ENCODE measurements at regions not wholly inside any gene's neighbourhood (a gene's known extent, or its start where the extent isn't known, plus 50 kb on each side); places are given as distances from the start of the nearest gene placed in this dataset.
"Not testable (repeated sequence)": the region's sequence is repeated elsewhere in the genome, so short reads cannot be mapped to it uniquely, and the experiment has no call there.

DNA sequence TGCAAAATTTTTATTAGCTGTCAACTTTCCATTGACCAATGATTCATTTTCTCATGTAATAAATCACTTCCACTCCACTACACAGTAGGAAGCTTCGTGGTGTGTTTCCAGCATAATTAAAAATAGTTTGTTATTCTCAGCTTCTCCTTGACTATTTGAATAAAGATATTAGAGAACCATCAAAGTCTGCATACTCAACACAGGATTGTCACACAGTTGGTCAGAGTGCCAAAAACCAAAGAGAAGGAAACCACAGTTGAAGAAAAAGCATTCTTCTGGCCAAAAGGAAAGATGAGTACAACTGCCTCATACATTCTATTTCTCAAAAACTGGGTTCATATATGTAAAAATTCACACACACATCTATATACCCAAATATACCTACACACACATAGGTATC is 455.1 kb upstream of the HSF2 start:
- no peak for FAIRE-seq

DNA sequence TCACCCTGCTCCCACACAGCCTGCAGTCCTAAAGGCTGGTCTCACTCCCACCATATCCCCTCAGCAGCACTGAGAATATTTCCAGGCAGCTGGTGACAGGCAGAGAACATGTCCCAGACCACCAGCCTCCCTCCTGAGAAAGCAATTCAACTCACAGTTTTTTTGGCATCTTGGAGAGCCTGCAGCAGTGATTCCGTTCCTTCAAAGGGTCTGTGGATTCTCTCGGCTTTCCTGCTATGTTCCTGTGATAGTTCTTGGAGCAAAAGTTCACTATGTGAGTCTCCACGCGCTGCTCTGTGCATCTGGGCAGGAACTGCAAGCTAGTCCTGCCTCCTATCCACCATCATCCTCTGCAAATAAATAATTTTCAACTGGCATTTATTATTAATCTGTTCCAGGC is 448.3 kb upstream of the HSF2 start:
- FAIRE-seq = no peak

DNA sequence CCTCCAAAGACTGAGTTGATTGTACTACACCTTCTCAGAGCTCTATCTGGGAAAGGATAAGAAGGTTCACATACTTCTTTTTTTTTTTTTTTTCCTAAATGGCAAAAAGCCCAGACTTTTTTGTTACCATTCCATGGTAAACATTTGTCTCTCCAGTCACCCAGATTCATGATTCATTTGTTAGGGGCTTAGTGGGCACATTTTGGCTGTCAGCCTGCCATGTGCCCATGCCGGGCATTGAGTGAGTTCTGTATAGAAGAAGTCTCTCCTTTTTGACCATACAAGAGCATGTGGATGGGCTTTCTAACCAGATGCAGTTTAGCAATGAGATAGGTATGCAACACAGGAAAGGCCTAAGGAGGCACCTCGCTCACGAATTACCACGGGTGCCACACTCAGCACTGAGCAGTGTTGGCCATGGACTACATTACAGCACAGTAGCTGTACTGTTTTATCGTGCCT is 447.5 kb upstream of the HSF2 start:
- no peak for FAIRE-seq

DNA sequence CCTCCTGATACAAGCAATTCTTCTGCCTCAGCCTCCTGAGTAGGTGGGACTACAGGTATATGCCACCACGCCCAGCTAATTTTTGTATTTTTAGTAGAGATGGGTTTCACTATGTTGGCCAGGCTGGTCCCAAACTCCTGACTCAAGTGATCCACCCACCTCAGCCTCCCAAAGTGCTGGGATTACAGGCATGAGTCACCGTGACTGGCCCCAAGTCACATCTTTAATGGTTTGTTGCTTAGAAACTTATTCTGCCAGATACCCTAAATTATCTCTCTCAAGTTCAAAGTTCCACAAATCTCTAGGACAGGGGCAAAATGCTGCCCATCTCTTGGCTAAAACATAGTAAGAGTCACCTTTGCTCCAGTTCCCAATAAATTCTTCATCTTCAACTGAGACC is 444.1 kb upstream of the HSF2 start:
- not testable (repeated sequence) for FAIRE-seq

DNA sequence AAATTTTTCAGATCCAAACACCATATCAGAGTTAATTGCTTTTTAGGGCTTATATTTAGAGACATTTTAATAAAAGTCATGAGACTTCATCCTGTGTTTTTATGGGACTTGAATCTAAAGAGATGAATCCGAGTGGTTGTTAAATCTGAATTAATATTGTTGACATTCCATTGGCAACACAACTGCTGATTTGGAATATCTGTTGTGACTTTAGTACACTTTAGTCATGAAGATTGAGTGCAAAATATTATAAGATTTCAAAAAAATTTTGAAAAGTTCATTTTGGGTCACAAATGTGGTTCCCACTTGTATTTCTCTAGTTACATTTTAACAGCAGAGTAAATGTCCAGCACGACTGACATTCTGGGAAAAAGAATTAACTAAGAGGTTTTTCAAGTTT is 442.7 kb upstream of the HSF2 start:
- FAIRE-seq = no peak

DNA sequence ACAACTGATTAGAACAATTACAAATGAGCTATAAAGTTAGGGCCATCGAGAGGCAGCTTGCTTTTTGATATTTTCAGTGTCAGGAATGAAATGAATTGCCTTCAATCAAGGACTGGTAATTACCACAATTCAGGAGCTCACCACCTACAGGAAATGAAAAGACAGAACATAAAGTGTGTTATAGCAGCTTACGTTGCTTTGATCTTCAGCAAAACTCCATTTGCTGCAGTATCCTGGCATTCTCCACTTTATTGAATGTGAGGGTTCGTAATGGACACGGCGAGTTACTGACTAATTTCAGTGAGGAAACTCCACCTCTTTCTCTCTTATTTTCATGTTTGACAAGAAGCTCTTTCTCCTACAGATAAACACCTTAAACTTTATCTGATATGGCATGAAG is 440.0 kb upstream of the HSF2 start:
- FAIRE-seq = no peak

DNA sequence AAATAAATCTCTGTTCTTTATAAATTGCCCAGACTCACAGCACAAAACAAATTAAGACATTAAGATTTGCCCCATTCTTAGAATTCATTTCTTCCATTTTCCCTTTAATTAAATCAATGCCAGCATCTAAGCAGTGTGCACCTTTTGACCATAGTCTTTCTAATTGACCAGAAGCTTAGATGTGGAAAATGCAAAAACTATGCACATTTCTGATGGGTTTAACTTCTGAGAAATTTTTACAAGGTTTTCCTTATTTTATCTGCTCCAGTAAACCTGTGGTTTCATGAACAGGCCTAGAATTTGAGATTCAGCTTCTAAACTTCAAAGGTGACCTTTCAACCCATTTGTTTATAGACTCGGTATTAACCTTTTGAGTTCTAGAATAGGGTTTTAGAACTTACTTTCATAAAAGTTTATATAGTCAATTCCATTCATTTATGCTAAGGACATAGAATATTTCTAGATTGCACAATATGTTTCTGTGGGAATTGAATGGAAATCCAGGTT is 437.8 kb upstream of the HSF2 start:
- FAIRE-seq = no peak

DNA sequence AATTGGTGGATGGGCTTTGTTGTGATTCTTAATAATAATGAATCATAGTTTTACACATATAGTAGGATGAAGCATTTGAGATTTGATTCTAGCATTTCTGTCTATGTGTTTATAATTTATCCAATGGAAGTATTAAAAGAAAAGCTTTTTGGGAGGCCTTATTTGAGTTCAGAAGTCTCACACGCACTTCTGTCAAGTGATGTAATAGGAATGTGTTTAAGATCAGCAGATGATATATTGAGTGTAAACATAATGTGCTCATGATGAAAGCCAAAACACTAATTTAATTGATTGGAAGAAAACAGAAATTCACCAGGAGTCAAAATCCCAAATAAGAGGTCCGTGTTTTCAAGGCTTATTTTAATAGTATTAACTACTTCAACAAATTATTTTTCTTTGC is 435.6 kb upstream of the HSF2 start:
- no peak for FAIRE-seq

DNA sequence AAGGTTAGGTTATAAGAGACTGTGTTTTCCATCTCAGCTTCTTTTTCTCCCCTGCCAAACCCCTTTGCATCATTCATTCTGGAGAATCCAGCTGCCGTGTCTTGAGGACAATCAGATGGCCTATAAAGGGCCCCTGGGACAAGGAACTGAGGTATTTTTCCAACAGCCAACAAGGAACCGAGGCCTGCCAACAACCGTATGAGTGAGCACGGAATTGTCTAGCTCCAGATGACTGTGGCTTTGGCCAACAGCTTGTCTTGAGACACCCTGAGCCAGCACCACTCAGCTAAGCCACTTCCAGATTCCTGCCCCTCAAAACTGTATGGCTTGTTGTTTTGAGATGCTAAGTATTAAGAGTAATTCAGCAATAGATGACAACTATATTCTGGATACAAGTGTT is 433.7 kb upstream of the HSF2 start:
- no peak for FAIRE-seq

DNA sequence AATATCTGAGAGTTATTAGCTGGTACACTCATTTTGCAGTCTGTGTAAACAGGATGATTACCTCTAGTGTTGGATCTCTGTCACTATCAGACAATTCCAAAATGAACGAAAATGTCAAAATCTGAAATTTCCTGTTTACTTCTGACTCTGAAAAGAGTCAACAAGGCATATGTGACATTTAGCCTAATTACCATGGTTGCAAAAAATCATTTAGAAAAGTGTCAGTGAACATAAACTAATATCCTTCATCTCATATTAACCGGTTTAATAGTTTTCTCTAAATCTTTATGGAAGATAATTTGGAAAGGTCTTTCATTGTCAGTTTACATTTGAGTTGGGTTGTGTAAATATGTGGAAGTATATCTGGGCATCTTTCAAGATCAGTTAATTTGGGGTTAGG is 431.8 kb upstream of the HSF2 start:
- FAIRE-seq = no peak

DNA sequence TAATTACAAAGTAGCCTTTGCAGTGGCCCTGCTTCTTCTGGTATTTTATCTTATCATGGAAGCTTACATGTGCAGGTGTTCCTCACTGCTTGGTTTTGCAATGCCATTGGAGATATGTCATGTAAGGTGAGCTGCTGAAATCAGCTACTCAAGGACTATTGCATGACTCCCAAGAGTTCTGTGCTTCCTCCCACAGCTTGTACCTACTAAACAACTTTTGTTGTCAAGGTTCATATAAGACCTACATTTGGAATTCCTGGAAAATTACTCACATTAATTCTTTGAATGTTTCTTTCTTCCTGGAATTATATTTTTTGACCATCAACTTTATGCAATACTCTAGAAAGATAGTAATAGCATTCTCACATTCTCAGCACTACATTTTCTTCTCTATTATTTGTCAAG is 427.5 kb upstream of the HSF2 start:
- FAIRE-seq = no peak

DNA sequence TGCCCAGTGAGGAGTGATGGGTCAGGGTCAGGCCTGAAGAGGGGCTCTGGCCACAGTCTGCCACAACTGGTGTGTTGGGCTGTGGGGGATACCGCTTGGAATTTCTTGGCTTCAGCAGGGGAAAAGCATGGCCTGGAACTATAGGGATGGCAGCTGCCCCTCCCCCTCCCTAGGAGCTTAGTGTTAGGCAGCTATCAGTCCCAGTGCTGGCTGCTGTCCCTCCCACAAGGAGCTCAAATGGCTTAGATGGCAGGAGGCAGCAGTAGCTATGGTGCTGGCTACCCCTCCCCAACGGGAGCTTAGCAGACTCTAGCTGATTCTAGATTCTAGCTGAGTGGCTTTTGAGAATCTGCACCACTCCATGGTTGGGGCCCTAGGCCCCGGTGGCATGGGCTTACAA is 414.5 kb upstream of the HSF2 start:
- FAIRE-seq = no peak

DNA sequence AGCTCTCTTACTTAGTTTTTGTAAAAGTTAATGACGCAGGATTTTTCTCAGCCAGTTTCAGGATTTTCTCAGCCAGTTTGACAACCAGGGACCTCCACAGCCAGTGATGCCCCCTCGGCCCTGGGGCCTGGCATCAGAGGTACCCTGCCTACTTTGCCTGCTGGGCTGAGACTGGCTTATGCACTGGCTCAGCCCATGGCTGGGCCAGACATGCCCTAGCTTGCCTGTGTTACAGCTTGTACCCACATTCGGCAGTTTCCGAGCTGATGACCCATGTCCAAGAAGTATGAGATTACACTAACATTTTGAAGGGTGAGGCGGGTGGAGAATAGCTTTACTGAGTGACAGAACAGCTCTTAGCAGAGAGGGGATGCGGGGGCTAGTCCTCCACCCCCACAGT is 406.1 kb upstream of the HSF2 start:
- FAIRE-seq = no peak

DNA sequence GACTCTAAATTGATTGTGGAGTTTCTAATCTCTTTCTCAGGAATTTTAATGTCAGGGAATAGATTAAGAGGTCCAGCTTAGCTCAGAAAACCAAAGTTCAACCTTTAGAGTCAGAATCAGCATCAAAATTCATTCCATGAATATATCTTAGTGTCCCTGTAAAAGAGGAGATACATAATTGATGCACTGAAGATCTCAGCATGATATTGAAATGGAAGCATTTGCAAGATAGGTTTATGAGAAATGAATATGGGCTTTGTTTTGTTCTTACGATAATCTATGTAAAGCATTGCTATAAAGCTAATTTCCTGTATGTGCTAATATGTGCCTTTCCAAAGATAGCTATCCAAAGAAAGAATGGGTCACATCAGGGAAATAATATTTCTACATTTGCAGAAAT is 404.5 kb upstream of the HSF2 start:
- no peak for FAIRE-seq

DNA sequence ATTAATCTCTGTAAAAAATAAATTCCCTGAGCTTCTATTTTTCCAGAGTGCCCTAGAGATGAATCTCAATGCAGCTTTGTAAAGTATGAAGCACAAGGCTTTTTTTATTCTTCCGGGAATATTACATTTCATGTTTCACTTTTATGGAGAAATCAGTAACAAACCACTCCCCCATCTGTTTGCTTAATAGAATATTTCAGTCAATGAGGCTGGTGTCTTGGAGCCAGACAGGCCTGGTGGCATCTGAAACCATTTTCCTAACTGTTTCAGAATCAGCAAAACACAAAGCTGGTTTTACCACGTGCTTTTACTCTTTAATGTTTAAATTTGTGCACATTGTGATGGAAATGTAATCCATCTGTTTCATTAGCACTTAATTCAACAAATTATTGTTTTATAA is 400.8 kb upstream of the HSF2 start:
- no peak for FAIRE-seq

DNA sequence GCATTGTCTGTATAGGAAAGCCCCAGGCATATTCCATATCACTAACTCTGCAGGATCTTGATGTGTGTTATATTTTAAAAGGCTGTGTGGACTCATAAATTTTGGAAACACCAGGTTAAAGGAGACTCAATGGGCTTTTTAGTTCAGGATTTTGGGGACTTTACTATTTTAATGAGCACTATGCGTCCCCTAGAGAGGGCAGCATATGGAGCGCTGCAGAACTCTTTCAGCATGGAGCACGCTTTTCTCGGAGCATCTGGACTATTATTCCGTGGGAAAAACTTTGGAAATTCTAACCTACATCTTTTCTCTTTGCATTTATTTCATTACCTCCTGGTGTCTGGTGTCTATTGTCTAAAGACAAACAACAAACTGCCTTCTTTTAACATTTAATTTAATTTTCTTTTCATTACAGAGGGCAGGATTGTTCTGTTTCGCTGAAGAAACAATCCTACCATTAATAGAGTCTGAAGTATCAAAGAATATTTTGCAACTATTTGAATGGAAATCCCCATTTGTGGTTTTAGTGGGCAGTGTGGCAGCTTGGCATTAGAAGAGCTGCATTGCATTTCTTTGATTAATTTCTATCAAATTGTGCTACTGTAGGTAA is 399.9 kb upstream of the HSF2 start:
- no peak for FAIRE-seq

DNA sequence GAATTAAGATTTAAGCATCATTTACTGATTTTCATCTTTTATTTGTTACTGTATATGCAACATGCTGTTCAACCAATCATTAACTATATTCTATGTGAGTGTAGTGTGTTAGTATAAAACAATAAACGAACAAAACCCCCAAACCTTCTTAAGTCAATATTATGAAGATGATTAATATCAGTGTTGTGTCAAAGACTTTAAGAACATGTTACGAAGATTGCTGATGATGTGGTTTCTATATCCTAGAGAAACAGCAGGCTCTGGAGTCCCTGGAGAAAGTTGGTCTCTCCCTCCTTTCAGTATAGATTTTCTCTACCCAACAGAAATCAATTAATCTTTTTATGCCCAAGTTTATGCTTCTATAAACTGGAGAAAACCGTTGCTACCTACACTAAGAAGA is 393.8 kb upstream of the HSF2 start:
- FAIRE-seq = no peak

DNA sequence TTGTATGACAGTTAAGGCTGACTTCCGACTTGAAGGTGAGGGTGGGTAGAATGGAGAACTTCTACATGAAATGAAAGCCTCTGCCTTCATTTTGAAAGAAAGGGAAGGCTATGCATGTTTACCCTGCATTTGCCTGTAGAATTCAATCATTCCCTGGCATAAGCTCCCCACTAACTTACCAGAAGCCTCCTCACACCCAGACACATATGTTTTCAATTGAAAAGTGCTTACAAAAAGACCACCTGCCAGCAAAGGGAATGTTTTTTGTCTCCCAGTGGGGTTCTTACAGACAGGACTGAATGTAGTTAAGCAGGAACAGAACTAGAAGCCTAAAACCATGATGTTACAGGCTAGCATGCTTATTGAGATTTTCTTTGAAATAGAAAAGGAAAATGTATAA is 392.1 kb upstream of the HSF2 start:
- no peak for FAIRE-seq

DNA sequence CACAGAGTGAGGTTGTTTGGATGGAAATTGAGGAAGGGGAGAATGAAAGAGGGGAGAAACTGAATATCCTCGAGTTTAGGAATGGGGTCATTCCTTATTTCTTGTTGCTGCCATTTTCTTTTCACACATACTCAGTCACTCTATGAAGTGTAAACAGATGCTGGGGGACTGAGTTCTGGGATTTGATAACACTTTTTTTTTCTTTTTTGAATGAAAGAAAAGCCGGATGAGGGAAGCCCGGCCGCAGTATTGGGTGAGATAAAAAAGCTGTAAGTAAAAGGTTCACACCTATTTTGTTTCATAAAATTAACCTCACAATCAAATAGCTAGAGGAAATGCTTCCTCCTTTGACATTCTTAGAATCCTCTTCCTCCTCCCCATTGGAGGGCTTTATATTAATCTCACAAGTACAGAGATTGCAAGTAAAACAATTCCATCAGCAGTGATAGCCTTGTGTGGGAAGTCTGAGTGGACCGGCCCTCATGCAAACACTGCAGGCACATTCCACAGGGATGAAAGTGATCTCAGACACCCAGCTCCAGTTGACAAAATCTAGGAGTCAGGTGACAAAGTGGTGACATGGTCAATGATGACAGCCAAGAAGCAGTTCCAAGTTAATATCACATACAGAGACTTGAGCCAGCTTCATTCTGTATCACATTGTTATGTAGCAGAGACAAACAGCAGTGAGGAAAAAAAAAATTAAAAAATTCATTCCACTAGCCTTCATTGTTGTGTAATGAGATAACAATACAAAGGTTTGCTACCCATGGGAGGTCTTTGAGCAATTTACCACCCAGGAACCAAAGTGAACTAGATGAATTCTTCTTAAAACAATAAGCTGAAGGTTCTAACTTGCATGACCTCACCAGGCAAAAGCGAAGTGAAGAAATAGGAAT is 391.1 kb upstream of the HSF2 start:
- no peak for FAIRE-seq

DNA sequence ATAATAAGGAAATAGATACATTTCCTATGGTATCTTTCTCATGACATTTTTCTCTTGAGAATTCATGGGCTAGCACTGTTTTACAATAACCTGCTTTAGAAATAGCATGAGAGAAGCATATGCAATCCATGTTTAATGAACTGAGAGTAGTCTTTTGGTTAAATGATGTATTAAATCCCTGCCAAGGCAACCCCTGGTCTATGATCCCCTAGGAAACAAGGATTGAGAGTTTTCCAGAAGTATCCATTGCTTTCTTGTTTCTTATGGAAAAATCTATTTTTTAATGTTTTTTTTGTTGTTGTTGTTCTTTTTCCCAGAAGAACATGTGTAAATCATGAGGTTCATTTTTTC is 390.5 kb upstream of the HSF2 start:
- FAIRE-seq = no peak

DNA sequence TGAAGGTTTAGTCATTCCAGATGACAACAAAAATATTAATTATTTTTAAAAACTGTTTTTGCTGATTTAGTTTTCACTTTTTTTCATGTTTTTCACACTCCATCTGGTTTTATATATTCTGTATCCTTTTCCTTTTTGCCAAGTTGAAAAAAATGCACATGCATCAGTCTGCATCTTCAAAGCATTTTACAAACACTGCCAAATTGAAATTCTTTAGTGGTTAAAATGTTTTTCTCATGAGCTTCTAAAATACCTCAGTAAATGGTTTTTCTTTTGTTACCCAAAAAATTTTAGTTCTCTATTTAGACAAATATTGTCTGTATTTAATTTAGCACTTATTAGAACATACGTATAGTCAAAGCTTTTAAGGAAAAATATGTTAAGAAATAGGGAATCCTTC is 386.9 kb upstream of the HSF2 start:
- no peak for FAIRE-seq

DNA sequence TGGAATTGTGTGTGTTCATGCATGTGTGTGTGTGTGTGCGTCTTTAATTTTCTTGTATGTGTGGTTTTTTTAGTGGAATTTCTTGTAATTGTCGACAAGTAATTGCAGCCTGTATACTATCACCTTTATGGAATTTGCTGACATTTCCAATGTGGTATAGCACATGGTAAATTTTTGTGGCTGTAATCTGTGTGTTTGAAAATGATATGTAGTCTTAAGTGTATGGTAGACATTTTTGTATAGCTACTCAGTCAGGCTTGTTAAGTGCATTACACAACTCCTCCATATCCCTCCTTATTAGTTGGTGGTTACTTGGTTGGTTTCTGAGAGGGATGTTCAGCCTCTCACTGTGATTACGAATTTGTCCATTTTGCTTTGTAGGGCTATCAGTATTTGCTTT is 384.5 kb upstream of the HSF2 start:
- FAIRE-seq = no peak

DNA sequence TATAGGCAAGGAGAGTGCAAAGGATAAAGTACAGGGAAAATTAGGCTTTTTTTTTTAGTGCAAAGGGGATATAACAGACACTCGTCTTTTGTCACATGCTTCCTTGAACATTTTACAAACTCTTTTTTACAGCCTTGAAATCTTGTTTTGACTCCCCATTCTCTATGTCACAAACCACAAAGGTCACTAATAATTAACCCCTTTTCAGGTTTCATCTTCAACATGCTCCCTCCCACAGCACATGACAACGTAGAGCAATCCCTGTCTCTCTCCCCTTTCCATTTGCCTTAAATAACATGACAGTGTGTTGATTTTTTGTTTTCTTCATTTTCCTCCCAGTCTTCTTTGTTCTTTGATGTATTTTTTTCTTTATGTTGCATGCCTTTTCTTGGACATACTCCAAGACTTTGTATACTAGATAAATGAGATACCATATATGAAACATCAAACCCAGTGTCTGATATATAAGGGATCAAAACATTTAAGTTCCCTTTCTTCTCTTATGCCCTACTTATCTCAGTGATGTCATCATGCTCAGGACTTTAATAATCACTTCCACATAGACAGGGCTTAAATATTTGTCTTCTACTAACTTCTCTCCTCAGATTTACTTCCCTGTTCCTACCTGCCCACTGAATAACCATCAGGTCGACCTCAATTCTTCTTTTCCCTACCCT is 378.7 kb upstream of the HSF2 start:
- FAIRE-seq = no peak

DNA sequence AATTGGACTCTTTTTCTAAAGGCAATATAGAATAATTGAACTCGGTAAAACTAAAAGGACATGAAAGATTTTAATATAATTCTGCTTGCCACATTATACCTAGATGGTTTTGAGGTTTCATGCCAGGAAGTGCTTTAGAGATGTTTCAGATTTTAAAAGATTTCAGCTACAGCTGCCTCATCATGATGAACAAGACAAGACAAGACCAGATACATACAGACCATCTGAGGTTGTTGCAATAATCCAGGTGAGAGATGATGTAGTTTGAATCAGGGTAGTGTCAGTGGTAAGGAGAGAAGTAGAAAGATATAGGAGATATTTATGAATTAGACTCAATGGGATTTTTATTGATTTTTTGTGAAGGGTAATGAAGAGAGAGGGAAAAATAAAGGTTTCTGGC is 374.3 kb upstream of the HSF2 start:
- no peak for FAIRE-seq

Data from colon (tissue), 2 donors.